ENCODE measurements at regions not wholly inside any gene's neighbourhood (a gene's known extent, or its start where the extent isn't known, plus 50 kb on each side); places are given as distances from the start of the nearest gene placed in this dataset.
"Not testable (repeated sequence)": the region's sequence is repeated elsewhere in the genome, so short reads cannot be mapped to it uniquely, and the experiment has no call there.

DNA sequence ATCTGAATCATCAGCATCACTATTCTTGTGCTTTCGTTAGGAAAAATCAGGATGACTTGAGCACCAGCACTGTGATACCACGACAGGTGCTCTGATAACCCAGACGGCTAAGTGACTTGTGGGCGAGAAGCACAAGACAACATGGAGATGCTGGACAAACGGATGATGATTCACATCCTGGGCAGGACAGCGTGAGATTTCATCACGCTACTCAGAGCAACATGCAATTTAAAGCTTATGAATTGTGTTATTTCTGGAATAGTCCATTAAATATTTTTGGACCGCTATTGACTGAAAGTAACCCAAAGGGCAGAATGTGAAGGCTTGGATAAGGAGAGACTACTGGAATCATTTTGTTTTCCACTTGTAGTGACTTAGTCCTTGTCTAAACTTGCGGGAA is 114.8 kb upstream of the DAPK1 start:
- no peak for DNase-seq

DNA sequence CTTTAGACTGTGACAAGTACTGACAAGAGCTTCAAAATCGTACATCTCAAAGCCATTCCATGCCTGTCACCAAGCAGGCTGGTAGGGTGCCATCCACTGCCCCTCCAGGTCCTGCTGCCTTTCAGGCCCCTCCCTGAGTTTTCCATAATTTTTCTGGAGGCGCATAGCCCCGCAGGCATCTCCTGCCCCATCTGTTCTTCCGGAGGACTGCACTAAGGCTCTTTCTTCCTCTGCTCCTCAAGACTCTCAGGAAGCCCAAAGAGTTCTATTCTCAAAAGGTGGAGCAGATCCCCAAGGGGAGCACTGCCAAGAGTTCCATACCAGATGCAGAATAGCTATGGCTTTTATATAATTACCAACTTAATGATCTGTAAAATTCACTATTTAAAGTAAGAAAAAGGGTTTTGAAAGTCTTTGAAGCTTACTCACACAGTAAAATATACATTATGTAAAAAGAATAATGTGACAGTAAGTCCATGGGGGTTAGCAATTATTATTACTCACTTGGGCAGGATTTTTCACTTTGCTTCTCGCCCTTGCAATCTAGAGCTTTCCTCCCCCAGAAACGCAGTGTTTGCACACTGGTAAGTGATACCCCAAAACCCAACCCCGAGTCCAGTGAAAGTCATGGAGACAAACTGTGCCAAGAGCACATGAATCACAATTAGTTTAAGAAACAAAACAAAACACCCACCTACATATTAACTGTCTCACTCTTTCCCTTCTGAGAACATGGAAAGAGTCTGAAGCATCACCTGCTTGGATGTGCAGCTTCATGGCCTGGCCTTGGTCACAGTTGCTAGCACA is 114.1 kb upstream of the DAPK1 start:
- DNase-seq = no peak

DNA sequence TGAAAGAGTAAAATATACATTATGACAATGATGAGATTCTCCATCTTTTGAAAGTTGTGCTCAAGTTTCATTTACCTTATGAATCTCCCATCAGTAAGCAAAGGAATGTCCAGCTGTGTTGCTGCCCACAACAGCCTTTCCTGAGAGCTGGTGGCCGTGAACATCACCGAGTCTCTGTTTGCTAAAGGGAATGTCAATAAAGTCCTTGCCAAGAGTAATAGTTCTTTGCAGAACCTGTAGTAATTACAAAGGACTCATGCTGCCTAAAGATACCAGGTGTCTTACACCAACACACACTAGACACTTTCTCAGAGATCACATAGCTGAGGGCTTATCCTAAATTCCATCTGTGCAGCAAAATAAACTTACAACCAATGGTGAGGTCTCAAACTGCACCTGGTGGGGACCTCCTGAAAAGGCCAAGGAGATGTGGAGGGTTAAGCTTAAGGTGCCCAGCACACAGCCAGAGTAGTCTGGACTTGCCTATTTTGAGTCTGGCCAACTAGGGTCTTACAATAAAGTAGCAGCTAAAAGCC is 111.1 kb upstream of the DAPK1 start:
- DNase-seq = no peak

DNA sequence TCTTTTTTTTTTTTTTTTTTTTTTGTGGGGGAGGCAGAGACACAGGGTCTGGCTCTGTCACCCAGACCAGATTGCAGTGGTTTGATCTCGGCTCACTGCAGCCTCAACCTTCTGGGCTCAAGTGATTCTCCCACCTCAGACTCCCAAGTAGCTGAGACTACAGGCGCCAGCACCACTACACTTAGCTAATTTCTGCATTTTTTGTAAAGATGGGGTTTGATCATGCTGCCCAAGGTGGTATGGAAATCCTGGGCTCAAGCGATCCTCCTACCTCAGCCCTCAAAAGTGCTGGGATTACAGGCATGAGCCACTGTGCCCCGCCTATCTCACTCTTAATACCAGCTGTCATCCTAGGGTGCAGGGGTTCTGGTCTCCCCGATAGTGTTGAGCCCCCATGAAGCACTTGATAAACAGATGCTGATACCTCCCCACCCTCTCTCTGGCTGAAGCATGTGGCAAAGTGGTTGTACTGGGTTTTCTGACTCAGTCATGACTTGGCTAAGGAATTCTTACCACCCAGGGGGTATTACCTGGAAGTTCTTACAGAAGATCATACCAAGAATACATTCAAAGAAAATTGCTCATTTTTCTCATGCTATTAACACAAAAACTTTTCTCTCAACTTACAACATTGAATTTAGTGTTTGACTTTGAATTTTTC is 110.2 kb upstream of the DAPK1 start:
- no peak for DNase-seq

DNA sequence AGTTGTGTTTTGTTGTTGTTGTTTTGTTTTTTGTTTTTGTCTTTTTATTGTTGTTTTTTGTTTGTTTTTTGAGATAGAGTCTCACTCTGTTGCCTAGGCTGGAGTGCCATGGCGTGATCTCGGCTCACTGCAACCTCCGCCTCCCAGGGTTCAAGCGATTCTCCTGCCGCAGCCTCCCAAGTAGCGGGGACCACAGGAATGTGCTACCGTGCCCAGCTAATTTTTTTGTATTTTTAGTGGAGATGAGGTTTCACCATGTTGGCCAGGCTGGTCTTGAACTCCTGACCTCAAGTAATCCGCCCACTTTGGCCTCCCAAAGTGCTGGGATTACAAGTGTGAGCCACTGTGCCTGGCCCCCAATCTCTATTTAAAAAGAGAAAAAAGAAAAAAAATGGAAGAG is 109.0 kb upstream of the DAPK1 start:
- not testable (repeated sequence) for DNase-seq

DNA sequence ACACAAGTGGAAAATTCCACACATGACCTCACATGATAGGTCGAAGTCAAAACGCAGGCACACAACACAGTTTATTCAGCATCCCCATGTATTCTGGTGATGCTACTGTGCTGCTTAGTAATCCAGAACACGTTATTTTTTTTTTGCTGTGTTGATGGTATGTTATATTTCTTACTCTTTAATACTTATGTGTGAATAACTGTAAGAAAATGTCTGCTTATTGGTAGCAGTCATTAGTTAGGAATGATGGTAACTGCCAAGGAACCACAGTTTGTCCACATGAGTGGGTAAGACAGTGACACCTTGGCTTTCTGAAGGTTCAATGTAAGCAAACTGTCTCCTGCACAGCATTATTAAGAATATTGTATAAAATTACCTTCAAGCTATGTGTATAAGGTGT is 107.7 kb upstream of the DAPK1 start:
- no peak for DNase-seq

DNA sequence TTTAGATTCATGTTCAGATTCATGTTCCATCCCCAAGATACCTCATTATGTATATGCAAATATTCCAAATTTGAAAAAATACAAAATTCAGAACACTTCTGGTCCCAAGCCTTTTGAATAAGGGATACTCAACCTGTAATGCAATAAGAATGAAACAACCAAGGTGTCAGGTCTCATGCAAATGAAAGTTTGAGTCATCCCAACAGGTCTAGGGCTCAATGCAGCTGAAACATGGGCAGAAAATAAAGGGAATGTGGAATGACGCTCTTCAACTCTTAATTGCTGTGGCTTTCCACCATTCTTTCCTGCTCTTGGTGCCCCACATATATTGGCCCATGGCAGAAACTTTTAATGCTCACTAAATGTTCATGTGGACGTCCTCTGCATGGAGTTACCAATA is 107.3 kb upstream of the DAPK1 start:
- no peak for DNase-seq

DNA sequence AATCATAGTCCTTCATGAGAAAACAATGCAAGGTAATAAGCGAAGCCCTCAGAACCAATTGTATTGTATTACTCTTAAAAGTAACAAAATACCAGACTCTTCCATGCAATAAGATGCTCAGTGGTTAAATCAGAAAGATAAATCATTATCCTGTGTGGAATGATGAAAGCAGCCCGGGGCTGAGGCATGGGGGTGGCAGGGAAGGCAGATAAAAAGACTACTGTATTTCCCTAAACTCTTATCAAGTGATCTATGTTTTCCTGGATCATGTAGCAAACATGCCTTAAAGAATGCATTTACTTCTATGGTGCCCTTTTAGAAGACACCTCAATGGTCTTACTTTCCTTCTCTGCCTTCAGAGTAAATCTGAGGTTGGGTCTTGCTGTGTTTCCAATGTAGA is 105.6 kb upstream of the DAPK1 start:
- DNase-seq = no peak

DNA sequence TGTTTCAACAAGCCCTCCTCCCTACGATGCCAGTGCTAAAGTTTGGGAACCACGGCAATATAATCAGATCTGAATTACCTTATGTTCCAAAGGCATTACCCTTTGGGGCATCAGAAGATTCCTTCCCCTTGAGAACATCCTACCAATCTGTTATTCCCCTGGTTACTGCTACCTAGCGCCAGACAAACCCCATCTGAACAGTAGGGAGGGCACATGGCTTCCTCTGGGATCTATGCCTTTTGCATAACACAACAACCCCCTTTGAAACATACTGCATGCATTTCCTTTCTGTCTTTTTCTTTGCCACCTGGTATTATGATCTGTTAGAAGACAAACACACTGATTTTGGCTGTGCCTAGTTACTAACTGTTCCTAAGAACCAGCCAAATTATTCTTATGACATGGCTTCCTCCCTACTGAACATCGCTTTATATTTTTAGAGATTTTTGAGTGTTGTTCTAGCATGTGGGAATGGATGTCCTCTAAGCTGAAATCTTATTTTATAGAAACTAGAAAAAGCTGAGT is 103.9 kb upstream of the DAPK1 start:
- DNase-seq = no peak

DNA sequence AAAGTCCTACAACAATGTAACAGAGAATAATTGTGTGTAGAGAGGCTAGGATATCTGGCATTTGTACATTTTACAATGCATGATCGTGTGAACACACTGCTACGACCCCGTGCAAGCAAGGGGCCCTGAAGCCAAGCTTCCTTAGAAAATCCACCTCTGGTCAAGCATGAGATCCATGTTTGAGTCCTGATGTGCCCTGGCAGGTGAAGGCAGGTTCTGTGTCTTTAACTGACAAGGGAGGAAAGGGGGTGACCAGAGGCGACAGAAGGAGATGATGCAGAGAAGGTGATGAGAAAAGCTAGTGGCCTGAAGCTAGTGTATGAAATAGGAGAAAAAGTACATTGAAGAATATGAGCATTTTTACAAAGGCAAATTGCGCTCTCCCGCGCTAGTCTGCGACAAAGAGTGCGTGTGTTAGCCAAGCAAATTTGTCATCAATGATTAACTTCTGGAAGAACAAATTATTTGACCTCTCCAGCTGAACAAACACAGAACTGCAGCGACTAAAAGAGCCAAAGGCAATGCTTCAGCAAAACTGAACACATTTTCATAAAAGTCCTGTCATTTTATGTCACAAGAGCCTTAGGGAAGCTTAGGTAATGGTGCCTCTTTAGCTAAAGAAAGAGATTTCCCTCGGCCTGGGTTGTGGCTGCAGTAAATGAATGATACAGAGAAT is 101.7 kb upstream of the DAPK1 start:
- no peak for DNase-seq

DNA sequence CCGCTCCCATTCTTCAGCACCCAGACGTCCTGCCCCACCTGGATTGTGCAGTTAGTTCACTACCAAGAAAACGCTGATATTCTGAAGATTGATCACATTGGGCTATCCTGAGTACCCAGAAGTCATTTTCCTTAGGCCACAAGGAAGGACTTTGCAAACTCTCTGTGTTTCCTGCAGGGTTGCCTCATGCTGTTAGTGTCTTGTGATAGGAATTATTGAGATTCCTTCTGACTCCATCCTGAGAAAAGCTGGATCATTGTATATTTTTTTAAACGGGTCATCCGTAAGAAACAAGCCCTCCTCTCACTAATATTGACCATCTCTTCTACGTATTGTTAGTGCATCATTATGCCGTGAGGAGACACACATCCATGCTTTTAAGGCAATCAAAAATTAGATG is 96.0 kb upstream of the DAPK1 start:
- DNase-seq = no peak

DNA sequence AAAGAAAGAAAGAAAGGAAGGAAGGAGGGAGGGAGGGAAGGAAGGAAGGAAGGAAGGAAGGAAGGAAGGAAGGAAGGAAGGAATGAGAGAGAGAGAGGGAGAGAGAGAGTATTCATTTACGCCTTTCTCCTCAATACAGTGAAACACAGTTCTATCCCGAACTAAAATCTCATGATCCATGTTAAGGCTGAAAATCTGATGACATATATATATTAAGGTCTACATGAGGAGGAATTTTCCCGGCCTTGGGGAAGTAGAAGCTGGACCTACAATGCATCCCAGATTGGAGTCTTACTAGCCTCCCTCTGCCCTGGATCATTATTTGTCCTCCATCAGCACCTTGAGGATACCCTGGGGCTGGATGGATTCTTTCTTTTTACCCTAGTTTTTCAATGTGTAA is 95.1 kb upstream of the DAPK1 start:
- DNase-seq = no peak

DNA sequence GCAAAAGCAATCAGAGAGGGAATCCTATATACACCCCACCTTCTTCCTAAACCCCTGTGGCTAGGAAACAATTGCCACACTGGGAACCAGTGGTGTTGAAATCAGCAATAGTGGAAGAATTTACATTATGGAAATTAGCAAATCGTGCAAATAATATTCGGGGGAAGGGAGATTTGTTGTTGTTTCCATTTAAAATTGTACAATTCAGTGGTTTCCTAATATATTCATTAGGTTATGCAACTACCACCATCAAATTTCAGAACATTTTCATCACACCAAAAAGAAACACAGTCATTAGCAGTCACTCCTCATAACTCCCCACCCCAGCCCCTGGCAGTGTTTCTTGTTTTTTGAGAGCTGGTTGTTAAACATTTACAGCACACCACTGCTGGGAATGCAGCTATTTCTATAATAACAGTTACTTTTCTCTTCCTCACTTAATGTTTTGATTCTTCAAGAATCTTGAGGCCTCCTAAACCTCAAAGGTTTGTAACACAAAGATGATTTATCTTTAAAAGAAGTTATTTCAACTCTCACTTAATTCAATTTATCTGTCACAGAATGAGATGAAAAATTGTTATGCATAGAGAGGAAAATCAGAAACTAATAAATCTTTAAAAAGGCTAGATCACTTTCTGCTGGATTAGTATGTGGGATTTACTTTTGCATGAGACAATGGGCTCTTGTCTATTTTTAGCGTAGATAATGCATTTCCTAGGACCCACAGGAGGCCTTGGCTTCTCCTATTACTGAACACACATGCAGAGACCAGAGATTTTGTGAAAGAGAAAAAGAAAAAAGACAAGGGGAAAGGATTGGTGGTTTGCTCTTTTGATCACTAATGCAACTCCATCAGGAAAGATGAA is 91.8 kb upstream of the DAPK1 start:
- no peak for DNase-seq

DNA sequence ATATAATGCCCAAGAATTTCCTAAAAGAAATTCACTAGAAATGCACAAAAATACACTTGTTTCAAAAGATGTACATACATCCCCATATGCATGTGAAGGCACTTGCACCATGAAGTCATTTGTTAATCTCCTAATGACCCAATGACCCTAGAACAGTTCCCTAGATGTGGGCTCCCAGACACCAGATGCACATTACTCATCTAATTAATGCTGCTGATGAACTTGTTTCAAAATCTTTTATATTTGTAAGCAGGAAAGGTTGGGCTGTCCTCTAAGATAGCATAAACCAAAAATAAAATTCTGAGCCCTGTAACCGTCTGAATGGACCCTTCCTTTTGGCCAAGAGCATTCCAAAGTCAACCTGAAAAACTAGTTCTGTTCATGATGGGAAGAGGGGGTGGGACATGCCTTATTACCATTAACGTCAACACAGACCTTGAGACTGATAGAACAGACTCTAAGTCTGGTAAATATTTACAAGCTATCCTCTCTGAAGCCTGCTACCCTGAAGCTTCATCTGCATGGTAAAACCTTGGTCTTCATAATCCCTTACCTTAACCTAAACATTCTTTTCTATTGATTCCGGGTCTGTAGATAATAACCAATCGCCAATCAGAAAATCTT is 91.0 kb upstream of the DAPK1 start:
- no peak for DNase-seq

DNA sequence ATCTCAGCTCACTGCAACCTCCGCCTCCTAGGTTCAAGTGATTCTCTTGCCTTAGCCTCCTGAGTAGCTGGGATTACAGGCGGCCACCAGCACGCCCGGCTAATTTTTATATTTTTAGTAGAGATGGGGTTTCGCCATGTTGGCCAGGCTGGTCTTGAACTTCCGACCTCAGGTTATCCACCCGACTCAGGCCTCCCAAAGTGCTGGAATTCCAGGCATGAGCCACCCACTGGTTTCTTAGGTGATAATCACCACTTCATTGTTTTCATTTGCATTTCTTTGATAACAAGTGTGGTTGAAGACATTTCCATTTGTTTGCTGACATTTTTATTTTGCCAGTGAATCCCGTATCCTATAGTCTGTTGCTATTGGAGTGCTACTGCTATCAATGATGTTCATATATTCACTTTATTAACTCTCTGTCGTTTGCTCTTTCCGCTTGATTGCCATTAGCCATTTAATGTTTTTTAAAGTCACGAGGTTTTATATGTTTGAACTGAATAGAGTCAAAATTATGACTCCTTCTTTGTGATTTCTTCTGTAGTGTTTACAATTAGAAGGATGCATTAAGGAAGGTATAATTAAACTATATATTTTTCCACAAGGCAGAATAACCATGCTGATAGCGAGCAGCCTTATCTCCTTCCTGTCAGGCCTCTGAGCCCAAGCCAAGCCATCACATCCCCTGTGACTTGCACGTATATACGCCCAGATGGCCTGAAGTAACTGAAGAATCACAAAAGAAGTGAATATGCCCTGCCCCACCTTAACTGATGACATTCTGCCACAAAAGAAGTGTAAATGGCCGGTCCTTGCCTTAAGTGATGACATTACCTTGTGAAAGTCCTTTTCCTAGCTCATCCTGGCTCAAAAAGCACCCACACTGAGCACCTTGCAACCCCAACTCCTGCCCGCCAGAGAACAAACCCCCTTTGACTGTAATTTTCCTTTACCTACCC is 87.3 kb upstream of the DAPK1 start:
- not testable (repeated sequence) for DNase-seq

DNA sequence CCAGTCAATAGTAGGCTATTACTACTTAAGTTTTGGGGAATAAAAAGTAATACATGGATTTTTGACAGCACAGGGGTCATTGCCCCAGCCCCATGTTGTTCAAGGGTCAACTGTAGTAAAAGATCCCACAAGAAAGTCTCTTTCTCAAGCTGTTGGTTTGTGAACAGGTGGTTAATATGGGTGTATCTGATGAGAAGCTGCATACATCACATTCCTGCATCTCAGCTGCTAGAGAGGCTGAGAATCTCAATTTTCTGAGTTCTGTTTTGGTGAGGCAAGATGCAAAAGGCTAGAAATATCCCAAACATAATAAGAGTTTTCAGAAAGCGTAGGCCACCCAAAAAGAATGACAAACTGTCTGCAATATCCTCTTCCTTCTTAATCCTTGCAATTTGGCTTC is 76.8 kb upstream of the DAPK1 start:
- DNase-seq = no peak

DNA sequence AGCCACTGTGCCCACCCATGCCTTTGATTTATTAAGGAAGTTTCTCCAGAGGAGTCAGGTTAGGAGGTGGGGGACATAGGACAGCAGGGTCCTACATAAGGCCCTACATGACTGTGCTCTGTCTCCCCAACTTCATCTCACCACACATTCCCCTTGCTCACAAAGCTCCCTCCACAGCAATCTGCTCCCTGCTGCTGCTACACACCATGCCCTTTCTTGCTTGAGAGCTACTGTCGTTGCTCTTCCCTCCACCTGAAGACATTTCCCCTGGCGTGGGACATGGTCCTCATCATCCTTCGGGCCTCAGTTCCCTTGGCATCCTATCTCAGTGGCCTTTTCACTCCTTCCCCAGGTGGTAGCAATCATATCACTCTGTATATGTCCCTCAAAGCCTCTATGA is 75.9 kb upstream of the DAPK1 start:
- DNase-seq = no peak

DNA sequence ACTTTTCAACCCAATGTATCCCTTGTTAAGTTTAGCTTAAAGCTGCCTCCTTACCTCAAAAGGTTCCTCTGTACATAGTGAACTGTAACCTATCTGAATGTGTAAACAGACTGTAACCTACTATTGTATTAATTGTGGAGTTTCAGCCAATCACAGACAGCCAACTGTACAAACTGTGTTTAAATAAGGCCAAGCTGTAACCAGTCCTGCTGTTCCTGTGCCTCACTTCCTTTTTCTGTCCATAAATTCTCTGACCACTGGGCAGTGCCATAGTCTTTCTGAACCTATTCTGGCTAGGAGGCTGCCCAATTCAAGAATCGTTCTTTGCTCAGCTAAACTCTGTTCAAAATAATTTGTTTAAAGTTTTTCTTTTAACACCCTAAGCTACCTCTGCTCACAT is 74.7 kb upstream of the DAPK1 start:
- no peak for DNase-seq

DNA sequence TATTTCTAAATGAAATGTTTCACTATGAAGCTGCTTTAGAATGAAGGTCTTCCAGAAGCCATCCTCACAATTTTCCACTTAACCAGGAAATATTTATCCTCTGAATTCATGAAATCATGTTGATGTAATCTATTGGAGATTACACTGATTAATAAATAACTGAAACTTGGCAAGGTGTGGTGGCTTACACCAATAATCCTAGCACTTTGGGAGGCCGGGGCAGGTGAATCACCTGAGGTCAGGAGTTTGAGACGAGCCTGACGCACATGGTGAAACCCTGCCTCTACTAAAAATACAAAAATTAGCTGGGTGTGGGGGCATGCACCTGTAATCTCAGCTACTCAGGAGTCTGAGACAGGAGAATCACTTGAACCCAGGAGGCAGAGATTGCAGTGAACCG is 73.8 kb upstream of the DAPK1 start:
- not testable (repeated sequence) for DNase-seq

DNA sequence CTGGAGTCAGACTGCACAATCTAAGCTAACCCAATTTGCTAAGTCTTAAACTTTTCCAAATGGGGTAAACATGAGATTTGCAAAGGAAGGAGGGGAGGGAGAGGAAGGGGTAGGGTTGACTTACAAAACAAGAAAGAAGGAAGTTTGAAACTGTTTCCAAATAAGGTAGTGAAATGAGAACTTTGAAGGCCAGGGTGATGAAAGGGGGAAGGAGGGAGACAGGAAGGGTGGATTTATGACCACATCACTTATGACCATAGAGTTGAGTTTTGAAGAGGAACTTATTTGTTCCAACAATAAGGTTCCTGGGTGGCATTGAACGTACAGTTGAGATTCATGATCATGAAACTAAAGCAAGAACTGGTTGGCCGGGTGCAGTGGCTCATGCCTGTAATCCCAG is 72.5 kb upstream of the DAPK1 start:
- no peak for DNase-seq

All from stimulated activated CD4-positive, alpha-beta T cell treated with anti-CD3 and anti-CD28 coated beads, Interleukin-4, amount 100 ng/mL, for 4 hours (primary cell).